CD4-positive, alpha-beta T cell (primary cell): ENCODE measurements at regions not wholly inside any gene's neighbourhood (a gene's known extent, or its start where the extent isn't known, plus 50 kb on each side); places are given as distances from the start of the nearest gene placed in this dataset.

Experiments used
- ATAC-seq: fragments of 200-7000 bp; cut with Tn5 transposase; one replicate; pipeline ENCODE4 v1.10.0; 2022; ENCODE audit warnings: mild to moderate bottlenecking; ENCODE audit not compliant: poor library complexity
- CTCF ChIA-PET: fragments of 350-600 bp; sonication (Branson Sonifier 250); formaldehyde crosslinking; loops from one replicate; lab custom pipeline; 2021; ENCODE audit warnings: antibody characterized with exemption, inconsistent platforms; lab: Charles Lee
- POLR2A ChIA-PET: fragments of 350-600 bp; sonication (Branson Sonifier 250); formaldehyde crosslinking; loops from one replicate; lab custom pipeline; 2021; ENCODE audit warnings: antibody characterized with exemption, inconsistent platforms; lab: Charles Lee
- DNase-seq, 14 experiments: peaks; one replicate each; pipeline ENCODE4 v3.0.0-alpha.2; 2013 to 2020; ENCODE audit warnings: mixed read lengths in 2 of 14
- H3K27ac ChIP-seq, 2 donors: one replicate each; pipeline versions ENCODE4 v1.5.1 to v1.7.0; 2013; ENCODE audit warnings: low read length in 2 of 2, low read depth in 1 of 2, mild to moderate bottlenecking in 1 of 2
- H3K27me3 ChIP-seq, 2 experiments: 1 replicate in 1 of 2; 2 replicates in 1 of 2; pipeline versions ENCODE4 v1.6.1 to v1.7.0; 2013; ENCODE audit warnings: low read length in 2 of 2, control low read depth in 1 of 2, mild to moderate bottlenecking in 1 of 2, moderate library complexity in 1 of 2; ENCODE audit not compliant: insufficient read depth in 2 of 2, control insufficient read depth in 1 of 2
- H3K36me3 ChIP-seq: one replicate; pipeline ENCODE4 v1.6.1; 2013; ENCODE audit warnings: low read length, control low read depth; ENCODE audit not compliant: insufficient read depth
- H3K4me1 ChIP-seq: one replicate; pipeline ENCODE4 v1.6.1; 2013; ENCODE audit warnings: low read length, control low read depth; ENCODE audit not compliant: insufficient read depth
- H3K4me3 ChIP-seq: one replicate; pipeline ENCODE4 v1.5.1; 2013; ENCODE audit warnings: mild to moderate bottlenecking, low read length, moderate library complexity
- H3K9me3 ChIP-seq, 2 experiments: 1 replicate in 1 of 2; 2 replicates in 1 of 2; pipeline versions ENCODE4 v1.6.1 to v1.7.0; 2013; ENCODE audit warnings: low read length in 2 of 2, mild to moderate bottlenecking in 2 of 2, control low read depth in 1 of 2, moderate library complexity in 1 of 2; ENCODE audit not compliant: control insufficient read depth in 1 of 2, insufficient read depth in 1 of 2
- H3K27ac Mint-ChIP-seq: one replicate; pipeline ENCODE4 v1.8.0; 2020; ENCODE audit warnings: mixed read lengths
- H3K27me3 Mint-ChIP-seq: one replicate; pipeline ENCODE4 v1.8.0; 2021; ENCODE audit warnings: mixed read lengths
- H3K36me3 Mint-ChIP-seq: one replicate; pipeline ENCODE4 v1.8.0; 2021; ENCODE audit warnings: low read depth, mixed read lengths
- H3K4me1 Mint-ChIP-seq: one replicate; pipeline ENCODE4 v1.8.0; 2021; ENCODE audit warnings: low read depth, mixed read lengths
- H3K4me3 Mint-ChIP-seq: one replicate; pipeline ENCODE4 v1.8.0; 2020; ENCODE audit warnings: mild to moderate bottlenecking, mixed read lengths
- H3K9me3 Mint-ChIP-seq: one replicate; pipeline ENCODE4 v1.8.0; 2020; ENCODE audit warnings: mixed read lengths
- CTCF ChIP-seq: fragments of 200-600 bp; IDR thresholded peaks from one replicate; pipeline ENCODE4 v1.8.0; 2022; ENCODE audit warnings: antibody characterized with exemption, mild to moderate bottlenecking
- intact Hi-C, 2 experiments: fragments of 100-400 bp; cut with DNase I in 1 of 2; cut with micrococcal nuclease in 1 of 2; formaldehyde crosslinking; loops; one replicate each; pipeline versions ENCODE4 v1.15.1 to v1.9.0; 2023 to 2025; cut with DNase I, micrococcal nuclease

- H3K4me3 ChIP-seq, result no peak overlapping the region
- CTCF ChIA-PET, result no interaction called here
- no peak for ATAC-seq
Measured at GRCh38 chr13:33728271-33729037, 89.5 kb upstream of the RFC3 start.

GRCh38 chr13:33730147-33730546 is 87.8 kb upstream of the RFC3 start:
- TF ChIP-seq CTCF, result no peak
- Mint-ChIP-seq H3K4me1 (no peaks in the 10 kb centered on the region), H3K27ac (no peak overlapping the region), H3K36me3 (no peaks in the 10 kb centered on the region), H3K9me3 (no peaks in the 10 kb centered on the region), H3K27me3 (no peaks in the 10 kb centered on the region), H3K4me3 (no peak overlapping the region)
- peak in 2 of 14 experiments; percentile 19 to 25 for DNase-seq
- peaks cover 4% of the 10 kb centered on the region for H3K4me1 ChIP-seq
- ATAC-seq, result no peak
- no peaks in the 10 kb centered on the region for H3K36me3 ChIP-seq
- no peak overlapping the region for H3K4me3 ChIP-seq
- CTCF ChIA-PET, result no interaction called here
- POLR2A ChIA-PET, result interaction anchor here (0.6 kb wide), 1 partner anchor 51 kb away, joined by 3 read pairs; no protein-coding TSS in a partner anchor
- H3K27me3 ChIP-seq, result no peaks in the 10 kb centered on the region
- intact Hi-C loops, result no loop called here
- no peaks in the 10 kb centered on the region for H3K9me3 ChIP-seq
- no peak overlapping the region for H3K27ac ChIP-seq

More at GRCh38 chr13:33728271-33729037, 89.5 kb upstream of the RFC3 start:
- Mint-ChIP-seq H3K27me3 (no peaks in the 10 kb centered on the region), H3K4me3 (no peak overlapping the region), H3K36me3 (no peaks in the 10 kb centered on the region), H3K9me3 (no peaks in the 10 kb centered on the region), H3K27ac (no peak overlapping the region), H3K4me1 (peaks cover 5% of the 10 kb centered on the region)
- Histone ChIP-seq H3K4me1 (peaks cover 4% of the 10 kb centered on the region), H3K9me3 (no peaks in the 10 kb centered on the region), H3K27me3 (no peaks in the 10 kb centered on the region), H3K27ac (no peak overlapping the region), H3K36me3 (no peaks in the 10 kb centered on the region)
- intact Hi-C loops, result loop anchor here in 1 of 2 experiments (10.0 kb wide), 1 partner anchor 1464 kb away; no protein-coding TSS in a partner anchor
- POLR2A ChIA-PET, result no interaction called here
- DNase-seq, result peak in 2 of 14 experiments; percentile 15 to 16
- TF ChIP-seq CTCF, result no peak

- Histone ChIP-seq H3K36me3 (no peaks in the 10 kb centered on the region), H3K27ac (no peak overlapping the region), H3K9me3 (no peaks in the 10 kb centered on the region), H3K27me3 (no peaks in the 10 kb centered on the region), H3K4me1 (peaks cover 4% of the 10 kb centered on the region), H3K4me3 (no peak overlapping the region)
- CTCF ChIA-PET, result no interaction called here
- no peak overlapping the region for H3K4me3 Mint-ChIP-seq
- H3K4me1 Mint-ChIP-seq, result no peaks in the 10 kb centered on the region
- H3K27me3 Mint-ChIP-seq, result no peaks in the 10 kb centered on the region
- H3K27ac Mint-ChIP-seq, result no peak overlapping the region
- no peak for TF ChIP-seq CTCF
- intact Hi-C loops, result no loop called here
- ATAC-seq, result no peak
- H3K36me3 Mint-ChIP-seq, result no peaks in the 10 kb centered on the region
- no peaks in the 10 kb centered on the region for H3K9me3 Mint-ChIP-seq
- DNase-seq, result no peak
- POLR2A ChIA-PET, result interaction anchor here (0.6 to 0.7 kb wide), 2 partner anchors 51 to 58 kb away, joined by 3 read pairs; no protein-coding TSS in a partner anchor
Measured at GRCh38 chr13:33730619-33731018, 87.3 kb upstream of the RFC3 start.
